Fibroblast of pulmonary artery (primary cell): ENCODE measurements at regions not wholly inside any gene's neighbourhood (a gene's known extent, or its start where the extent isn't known, plus 50 kb on each side); places are given as distances from the start of the nearest gene placed in this dataset.

Source experiments
- DNase-seq: peaks from one replicate; pipeline ENCODE4 v3.0.0-alpha.2; 2010; ENCODE audit warnings: low read depth
- H3K4me3 ChIP-seq: replicated peaks from 2 replicates; pipeline ENCODE4 v1.5.1; 2011; ENCODE audit warnings: low read depth, mild to moderate bottlenecking, control low read depth, low read length, moderate library complexity
- TF ChIP-seq, protein P1 (sequence below): IDR thresholded peaks from 2 replicates; pipeline ENCODE4 v1.5.1; 2011; ENCODE audit warnings: mild to moderate bottlenecking, control low read depth, low read length, inconsistent platforms; ENCODE audit errors: missing control alignments

- TF ChIP-seq, protein P1, sequence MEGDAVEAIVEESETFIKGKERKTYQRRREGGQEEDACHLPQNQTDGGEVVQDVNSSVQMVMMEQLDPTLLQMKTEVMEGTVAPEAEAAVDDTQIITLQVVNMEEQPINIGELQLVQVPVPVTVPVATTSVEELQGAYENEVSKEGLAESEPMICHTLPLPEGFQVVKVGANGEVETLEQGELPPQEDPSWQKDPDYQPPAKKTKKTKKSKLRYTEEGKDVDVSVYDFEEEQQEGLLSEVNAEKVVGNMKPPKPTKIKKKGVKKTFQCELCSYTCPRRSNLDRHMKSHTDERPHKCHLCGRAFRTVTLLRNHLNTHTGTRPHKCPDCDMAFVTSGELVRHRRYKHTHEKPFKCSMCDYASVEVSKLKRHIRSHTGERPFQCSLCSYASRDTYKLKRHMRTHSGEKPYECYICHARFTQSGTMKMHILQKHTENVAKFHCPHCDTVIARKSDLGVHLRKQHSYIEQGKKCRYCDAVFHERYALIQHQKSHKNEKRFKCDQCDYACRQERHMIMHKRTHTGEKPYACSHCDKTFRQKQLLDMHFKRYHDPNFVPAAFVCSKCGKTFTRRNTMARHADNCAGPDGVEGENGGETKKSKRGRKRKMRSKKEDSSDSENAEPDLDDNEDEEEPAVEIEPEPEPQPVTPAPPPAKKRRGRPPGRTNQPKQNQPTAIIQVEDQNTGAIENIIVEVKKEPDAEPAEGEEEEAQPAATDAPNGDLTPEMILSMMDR: no peak
- no peak overlapping the region for H3K4me3 ChIP-seq
- DNase-seq: no peak
These were observed 350.4 kb downstream of the BMP4 start for GRCh38 chr14:53606203-53606602.

DNA sequence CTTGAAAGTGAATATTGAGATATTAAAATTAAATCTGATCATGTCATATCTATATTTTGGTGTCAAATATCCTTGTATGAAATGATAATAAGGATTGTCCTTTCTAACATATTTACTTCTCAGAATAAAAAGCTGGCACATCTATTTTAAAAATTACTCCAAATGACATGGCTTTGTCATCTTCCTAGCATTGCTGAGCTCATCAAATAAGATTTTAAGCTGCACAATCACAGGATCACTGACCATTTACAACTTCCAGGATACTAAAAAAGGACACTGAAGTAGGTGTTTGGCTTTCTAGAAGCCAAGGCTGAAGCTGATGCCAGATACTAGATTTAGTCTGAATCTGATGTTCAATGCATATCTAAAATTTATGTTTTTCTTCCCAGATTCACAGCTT, 351.1 kb downstream of the BMP4 start:
- H3K4me3 ChIP-seq: no peak overlapping the region
- TF ChIP-seq, protein P1: no peak
- DNase-seq: no peak

- TF ChIP-seq, protein P1: no peak
- H3K4me3 ChIP-seq: no peak overlapping the region
- no peak for DNase-seq
These were observed 352.6 kb downstream of the BMP4 start for GRCh38 chr14:53603994-53604393.

DNA sequence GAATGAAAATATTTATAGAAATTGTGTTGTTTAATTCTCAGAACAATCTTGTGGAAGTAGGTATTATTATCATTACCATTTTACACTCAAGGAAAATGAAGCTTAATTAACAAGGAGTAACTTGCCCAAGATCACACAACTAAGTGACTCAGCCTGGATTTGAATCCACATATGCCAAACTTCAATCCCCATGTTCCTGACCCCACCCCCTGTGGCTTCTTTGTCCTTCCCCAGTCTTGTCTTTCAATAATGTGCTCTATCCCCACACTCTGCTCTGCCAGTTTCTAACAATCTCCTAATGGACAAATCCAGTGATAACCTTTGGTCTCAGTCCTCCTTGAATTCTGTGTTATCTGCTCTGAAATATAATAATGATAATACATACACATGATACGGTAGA, 355.2 kb downstream of the BMP4 start:
- TF ChIP-seq, protein P1: no peak
- H3K4me3 ChIP-seq: no peak overlapping the region
- DNase-seq: no peak

GRCh38 chr14:53599221-53599945, 357.2 kb downstream of the BMP4 start:
- DNase-seq: no peak

DNA sequence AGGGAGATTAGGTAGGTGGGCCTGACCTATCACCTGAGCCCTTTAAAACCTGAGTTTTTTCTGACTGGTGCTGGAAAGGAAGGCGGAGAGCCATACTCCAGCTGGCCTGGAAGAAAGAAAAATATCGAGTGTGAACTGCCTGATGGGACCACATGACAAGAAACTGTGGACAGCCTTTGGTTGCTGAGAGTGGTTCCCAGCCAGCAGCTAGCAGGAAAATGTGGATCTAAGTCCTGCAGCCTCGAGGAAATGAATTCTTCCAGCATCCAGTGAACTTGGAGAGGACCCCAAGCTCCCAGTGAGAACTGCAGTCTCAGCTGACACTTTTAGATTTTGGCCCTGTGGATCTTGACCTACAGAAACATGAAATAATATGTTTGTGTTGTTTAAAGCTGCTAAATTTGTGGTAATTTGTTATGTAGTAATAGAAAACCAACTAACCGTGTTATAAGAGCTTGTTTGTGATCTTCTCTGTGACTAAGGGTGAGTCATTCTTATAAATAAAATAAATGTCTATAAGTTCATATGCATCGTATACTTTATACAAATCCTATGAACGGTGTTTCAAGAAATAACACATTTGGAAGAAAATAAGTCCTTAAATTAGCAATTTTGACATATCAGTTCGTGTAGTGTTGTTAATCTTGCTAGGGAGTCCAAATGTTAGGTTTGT, 359.6 kb downstream of the BMP4 start:
- DNase-seq: no peak
- TF ChIP-seq, protein P1: no peak

More at GRCh38 chr14:53599221-53599945, 357.2 kb downstream of the BMP4 start:
- no peak overlapping the region for H3K4me3 ChIP-seq
- TF ChIP-seq, protein P1: no peak

More for the DNA sequence above, 359.6 kb downstream of the BMP4 start:
- no peak overlapping the region for H3K4me3 ChIP-seq
